Heart left ventricle (tissue), 13 donors: ENCODE measurements at regions not wholly inside any gene's neighbourhood (a gene's known extent, or its start where the extent isn't known, plus 50 kb on each side); places are given as distances from the start of the nearest gene placed in this dataset.

ENCODE experiments used
- CTCF ChIP-seq, 12 donors: fragments of 200-600 bp; sonication (generic) in 4 of 12; IDR thresholded peaks; one replicate each; pipeline versions ENCODE4 v1.5.0 to v1.8.0; 2018 to 2022; ENCODE audit warnings: antibody characterized with exemption in 12 of 12, mild to moderate bottlenecking in 5 of 12
- POLR2A ChIP-seq, 2 donors: fragments of 450-650 bp; IDR thresholded peaks; one replicate each; pipeline ENCODE4 v1.6.1; 2017; ENCODE audit warnings: antibody characterized with exemption in 2 of 2, mild to moderate bottlenecking in 2 of 2, moderate library complexity in 2 of 2
- donor health status: ischemic (EF 13 %, LVEDD 7.1; RV severe dilation, severe dysfunction).
- donor health status: DM: no; HTN: yes; CAD: no.
- donor health status: DM: no; HTN: no; CAD: no.
- donor health status: ischemic (EF 25% LVEDD 6.9; RV normal size, moderate dysfunction).
- donor health status: ischemic (EF 25% LVEDD 5.7; RV mildly dilated, moderate dysfunction).
- donor health status: ischemic (EF 35%, LVEDD 5.7; RV mildly dilated, moderate dysfunction).
- donor health status: nonischemic (EF 11% LVEDD 7.7; RV severe dilation, severe dysfunction).
- donor health status: DM: yes; HTN: yes; CAD: no.
- donor health status: PGD.
- donor health status: ischemic (EF 29% LVEDD 5.4; RV normal size, mild dysfunction).
- donor health status: nonischemic (EF 23%, LVEDD 6.1; RV moderate dilation, normal function).

GRCh38 chrY:7674465-7674864 is 762.9 kb upstream of the AMELY start:
- TF ChIP-seq CTCF (IDR thresholded peaks at IDR 0.05) (no peak), POLR2A (IDR thresholded peaks at IDR 0.05) (no peak)
